ENCODE measurements at regions not wholly inside any gene's neighbourhood (a gene's known extent, or its start where the extent isn't known, plus 50 kb on each side); places are given as distances from the start of the nearest gene placed in this dataset.

DNA sequence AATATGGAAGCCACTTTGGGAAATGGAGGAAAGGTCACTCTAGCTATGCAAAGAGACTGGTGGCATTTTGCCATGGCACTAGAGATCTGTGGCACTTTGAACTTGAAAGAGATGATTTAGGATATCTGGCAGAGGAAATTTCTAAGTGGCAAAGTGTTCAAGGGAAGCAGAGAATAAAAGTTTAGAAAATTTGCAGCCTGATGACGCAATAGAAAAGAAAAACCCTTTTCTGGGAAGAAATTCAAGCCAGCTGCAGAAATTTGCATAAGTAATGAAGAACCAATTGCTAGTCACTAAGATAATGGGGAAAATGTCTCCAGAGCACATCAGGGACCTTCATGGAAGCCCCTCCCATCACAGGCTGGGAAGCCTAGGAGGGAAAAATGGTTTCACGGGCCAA lies 191.1 kb upstream of the B3GALT2 start:
- Histone ChIP-seq H3K36me3 (no peaks in the 10 kb centered on the region), H3K27ac (no peak overlapping the region), H3K4me3 (no peak overlapping the region), H3K27me3 (no peaks in the 10 kb centered on the region), H3K4me1 (no peaks in the 10 kb centered on the region), H3K9me3 (no peaks in the 10 kb centered on the region)
- TF ChIP-seq, protein P1, sequence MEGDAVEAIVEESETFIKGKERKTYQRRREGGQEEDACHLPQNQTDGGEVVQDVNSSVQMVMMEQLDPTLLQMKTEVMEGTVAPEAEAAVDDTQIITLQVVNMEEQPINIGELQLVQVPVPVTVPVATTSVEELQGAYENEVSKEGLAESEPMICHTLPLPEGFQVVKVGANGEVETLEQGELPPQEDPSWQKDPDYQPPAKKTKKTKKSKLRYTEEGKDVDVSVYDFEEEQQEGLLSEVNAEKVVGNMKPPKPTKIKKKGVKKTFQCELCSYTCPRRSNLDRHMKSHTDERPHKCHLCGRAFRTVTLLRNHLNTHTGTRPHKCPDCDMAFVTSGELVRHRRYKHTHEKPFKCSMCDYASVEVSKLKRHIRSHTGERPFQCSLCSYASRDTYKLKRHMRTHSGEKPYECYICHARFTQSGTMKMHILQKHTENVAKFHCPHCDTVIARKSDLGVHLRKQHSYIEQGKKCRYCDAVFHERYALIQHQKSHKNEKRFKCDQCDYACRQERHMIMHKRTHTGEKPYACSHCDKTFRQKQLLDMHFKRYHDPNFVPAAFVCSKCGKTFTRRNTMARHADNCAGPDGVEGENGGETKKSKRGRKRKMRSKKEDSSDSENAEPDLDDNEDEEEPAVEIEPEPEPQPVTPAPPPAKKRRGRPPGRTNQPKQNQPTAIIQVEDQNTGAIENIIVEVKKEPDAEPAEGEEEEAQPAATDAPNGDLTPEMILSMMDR (IDR thresholded peaks at IDR 0.05): no peak
- intact Hi-C loops (cut with DNase I; ENCODE audit: low total_unique reads): no loop called here
- no peak for DNase-seq

DNA sequence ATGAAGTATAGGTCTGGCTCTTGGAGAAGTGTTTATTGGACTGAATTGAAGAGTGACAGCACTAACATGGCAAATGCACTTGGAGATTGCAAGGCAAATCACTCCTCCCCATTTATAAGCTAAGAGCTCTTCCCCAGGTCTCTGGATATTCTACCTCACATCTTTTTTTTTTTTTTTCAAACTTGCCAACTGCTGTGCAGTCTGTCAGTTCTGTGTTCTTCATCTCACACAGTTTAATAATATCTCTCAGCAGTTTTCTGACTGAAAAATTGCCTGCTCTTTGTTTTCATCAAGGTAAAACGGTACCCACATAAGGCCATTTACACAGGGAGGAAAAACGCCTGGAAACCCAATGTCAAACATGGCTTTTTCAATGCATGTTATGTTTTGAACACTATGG lies 186.1 kb upstream of the B3GALT2 start:
- Histone ChIP-seq H3K9me3 (no peaks in the 10 kb centered on the region), H3K4me3 (no peak overlapping the region), H3K27me3 (no peaks in the 10 kb centered on the region), H3K36me3 (no peaks in the 10 kb centered on the region), H3K27ac (no peak overlapping the region), H3K4me1 (no peaks in the 10 kb centered on the region)
- TF ChIP-seq, protein P1 (IDR thresholded peaks at IDR 0.05): no peak
- DNase-seq: no peak
- intact Hi-C loops (cut with DNase I; ENCODE audit: low total_unique reads): no loop called here

DNA sequence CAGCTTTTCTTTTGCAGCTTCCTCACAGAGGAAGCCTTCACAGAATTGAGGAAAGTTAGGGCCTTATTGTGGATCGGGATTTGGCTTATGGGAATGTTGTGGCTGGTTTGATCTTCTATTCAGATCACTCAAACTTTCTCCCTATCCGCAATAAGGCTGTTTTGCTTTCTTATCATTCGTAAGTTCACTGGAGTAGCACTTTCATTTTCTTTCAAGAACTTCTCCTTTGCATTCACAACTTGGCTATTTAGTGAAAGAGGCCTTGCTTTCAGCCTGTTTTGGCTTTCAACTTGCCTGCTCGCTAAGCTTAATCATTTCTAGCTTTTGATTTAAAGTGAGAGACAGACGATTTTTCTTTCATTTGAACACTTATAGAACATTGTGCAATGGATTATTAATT lies 181.9 kb upstream of the B3GALT2 start:
- DNase-seq: no peak
- Histone ChIP-seq H3K4me3 (no peak overlapping the region), H3K4me1 (no peaks in the 10 kb centered on the region), H3K27ac (no peak overlapping the region), H3K27me3 (no peaks in the 10 kb centered on the region), H3K36me3 (no peaks in the 10 kb centered on the region), H3K9me3 (no peaks in the 10 kb centered on the region)
- TF ChIP-seq, protein P1 (IDR thresholded peaks at IDR 0.05): no peak
- intact Hi-C loops (cut with DNase I; ENCODE audit: low total_unique reads): no loop called here

DNA sequence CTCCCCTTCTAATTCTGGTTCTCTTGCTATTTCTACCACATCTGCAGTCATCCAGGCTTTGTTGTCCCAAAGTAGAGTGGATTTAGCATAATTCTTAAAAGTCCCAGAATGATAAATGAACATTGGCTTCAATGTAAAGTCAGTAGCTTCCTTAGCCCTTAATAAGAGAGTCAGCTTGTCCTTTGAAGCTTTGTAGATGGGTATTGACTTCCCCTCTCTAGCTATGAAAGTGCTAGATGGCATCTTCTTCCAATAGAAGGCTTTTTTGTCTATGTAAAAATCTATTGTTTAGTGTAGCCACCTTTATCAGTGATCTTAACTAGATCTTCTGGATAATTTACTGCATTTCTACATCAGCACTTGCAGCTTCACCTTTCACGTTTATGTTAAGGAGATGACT lies 181.4 kb upstream of the B3GALT2 start:
- no peak for DNase-seq
- Histone ChIP-seq H3K27ac (no peak overlapping the region), H3K9me3 (no peaks in the 10 kb centered on the region), H3K4me1 (no peaks in the 10 kb centered on the region), H3K4me3 (no peak overlapping the region), H3K27me3 (no peaks in the 10 kb centered on the region), H3K36me3 (no peaks in the 10 kb centered on the region)
- TF ChIP-seq, protein P1 (IDR thresholded peaks at IDR 0.05): no peak
- intact Hi-C loops (cut with DNase I; ENCODE audit: low total_unique reads): no loop called here

DNA sequence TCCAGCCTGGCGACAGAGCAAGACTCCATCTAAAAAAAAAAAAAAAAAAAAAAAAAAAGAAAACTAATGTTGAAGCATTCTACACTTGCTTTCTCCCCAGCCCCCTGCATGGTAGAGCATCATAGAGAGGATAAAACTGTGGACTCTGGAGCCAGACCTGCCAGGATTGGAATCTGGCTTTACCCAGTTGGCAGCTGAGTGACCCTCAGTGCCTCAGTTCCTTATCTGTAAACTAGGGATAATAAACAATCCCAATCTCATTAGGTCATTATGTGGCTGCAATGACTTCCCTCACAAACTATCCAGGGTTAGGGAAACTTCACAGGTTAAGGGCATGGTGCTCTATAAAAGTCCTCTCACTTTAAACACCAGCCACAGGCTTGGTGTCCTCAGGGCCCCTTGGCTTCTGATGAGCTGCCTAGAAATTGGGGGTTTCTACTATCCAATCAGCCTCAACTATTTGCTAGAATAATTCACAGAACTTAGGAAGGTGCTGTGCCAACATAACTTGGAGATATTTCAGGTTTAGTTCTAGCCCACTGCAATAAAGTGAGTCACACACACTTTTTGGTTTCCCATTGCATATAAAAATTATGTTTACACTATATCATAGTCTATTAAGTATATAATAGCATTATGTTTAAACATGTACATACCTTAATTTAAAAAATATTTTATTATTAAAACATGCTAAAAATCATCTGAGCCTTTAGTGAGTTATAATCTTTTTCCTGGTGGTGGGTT lies 180.5 kb upstream of the B3GALT2 start:
- no peak overlapping the region for H3K4me3 ChIP-seq
- no peaks in the 10 kb centered on the region for H3K9me3 ChIP-seq
- no peaks in the 10 kb centered on the region for H3K4me1 ChIP-seq
- no peak overlapping the region for H3K27ac ChIP-seq
- no peaks in the 10 kb centered on the region for H3K27me3 ChIP-seq
- no peaks in the 10 kb centered on the region for H3K36me3 ChIP-seq
- intact Hi-C loops (cut with DNase I; ENCODE audit: low total_unique reads): no loop called here
- DNase-seq: no peak
- TF ChIP-seq, protein P1 (IDR thresholded peaks at IDR 0.05): no peak

DNA sequence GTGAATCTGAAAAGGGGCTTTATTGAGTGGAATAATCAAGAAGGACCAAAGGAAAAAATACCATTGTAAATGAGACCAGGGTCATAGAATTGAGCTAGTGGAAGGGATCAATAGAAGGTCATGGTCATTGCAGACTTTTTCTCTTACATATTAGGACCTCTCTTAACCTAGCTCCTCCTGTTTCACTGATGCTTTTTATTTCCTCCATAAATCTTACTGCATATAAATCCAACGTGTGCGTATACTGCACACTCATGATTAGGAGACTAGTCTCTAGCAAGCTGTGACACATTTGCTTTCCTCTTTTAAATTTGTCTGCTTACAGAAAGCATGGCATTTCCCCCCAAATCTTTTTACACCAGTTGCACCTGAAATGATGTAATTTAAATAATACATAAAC lies 179.6 kb upstream of the B3GALT2 start:
- Histone ChIP-seq H3K27me3 (no peaks in the 10 kb centered on the region), H3K4me1 (no peaks in the 10 kb centered on the region), H3K27ac (no peak overlapping the region), H3K4me3 (no peak overlapping the region), H3K9me3 (no peaks in the 10 kb centered on the region), H3K36me3 (no peaks in the 10 kb centered on the region)
- TF ChIP-seq, protein P1 (IDR thresholded peaks at IDR 0.05): no peak
- intact Hi-C loops (cut with DNase I; ENCODE audit: low total_unique reads): no loop called here
- no peak for DNase-seq

Measured in tibial artery (tissue), 4 donors.